Prostate gland (tissue), 2 donors: ENCODE measurements at regions not wholly inside any gene's neighbourhood (a gene's known extent, or its start where the extent isn't known, plus 50 kb on each side); places are given as distances from the start of the nearest gene placed in this dataset.
A peak's percentile ranks its signal among the peaks of the same experiment; 100 is the strongest.

Source experiments
- POLR2AphosphoS5 ChIP-seq: sonication (generic); formaldehyde crosslinking; IDR thresholded peaks from one replicate; pipeline ENCODE4 v1.6.1; 2017; ENCODE audit warnings: antibody characterized with exemption
- TF ChIP-seq, protein P1 (sequence below), 4 experiments: fragments of 200-600 bp in 2 of 4; fragments of 450-650 bp in 2 of 4; sonication (generic) in 2 of 4; IDR thresholded peaks; 1 replicate in 3 of 4; 2 replicates in 1 of 4; pipeline ENCODE4 v1.5.1; 2016 to 2019; ENCODE audit warnings: antibody characterized with exemption in 4 of 4, mild to moderate bottlenecking in 2 of 4, moderate library complexity in 2 of 4

DNA sequence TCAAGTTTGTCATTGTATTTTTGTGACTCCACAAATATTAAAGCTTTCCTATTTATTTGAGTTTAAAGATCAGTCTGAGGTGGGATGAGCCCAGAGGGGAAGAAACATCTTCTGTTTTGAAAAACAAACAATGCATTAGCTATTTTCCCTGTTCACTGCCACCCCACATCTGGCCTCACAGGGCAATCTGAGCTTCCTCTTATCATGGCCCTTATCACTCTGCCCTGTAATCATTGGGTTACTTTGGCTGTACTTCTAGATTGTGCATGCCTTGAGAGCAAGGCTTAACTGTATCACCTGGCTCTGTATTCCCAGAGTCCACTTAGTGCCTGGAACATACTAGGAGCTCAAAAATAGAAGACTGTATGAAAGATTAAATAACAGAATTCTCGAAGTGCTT, 241.6 kb upstream of the NT5C1B start:
- TF ChIP-seq, protein P1, sequence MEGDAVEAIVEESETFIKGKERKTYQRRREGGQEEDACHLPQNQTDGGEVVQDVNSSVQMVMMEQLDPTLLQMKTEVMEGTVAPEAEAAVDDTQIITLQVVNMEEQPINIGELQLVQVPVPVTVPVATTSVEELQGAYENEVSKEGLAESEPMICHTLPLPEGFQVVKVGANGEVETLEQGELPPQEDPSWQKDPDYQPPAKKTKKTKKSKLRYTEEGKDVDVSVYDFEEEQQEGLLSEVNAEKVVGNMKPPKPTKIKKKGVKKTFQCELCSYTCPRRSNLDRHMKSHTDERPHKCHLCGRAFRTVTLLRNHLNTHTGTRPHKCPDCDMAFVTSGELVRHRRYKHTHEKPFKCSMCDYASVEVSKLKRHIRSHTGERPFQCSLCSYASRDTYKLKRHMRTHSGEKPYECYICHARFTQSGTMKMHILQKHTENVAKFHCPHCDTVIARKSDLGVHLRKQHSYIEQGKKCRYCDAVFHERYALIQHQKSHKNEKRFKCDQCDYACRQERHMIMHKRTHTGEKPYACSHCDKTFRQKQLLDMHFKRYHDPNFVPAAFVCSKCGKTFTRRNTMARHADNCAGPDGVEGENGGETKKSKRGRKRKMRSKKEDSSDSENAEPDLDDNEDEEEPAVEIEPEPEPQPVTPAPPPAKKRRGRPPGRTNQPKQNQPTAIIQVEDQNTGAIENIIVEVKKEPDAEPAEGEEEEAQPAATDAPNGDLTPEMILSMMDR (IDR thresholded peaks at IDR 0.05): no peak
- TF ChIP-seq POLR2AphosphoS5: peak; percentile 48
